RWPE2 (cell line): ENCODE measurements at regions not wholly inside any gene's neighbourhood (a gene's known extent, or its start where the extent isn't known, plus 50 kb on each side); places are given as distances from the start of the nearest gene placed in this dataset.

Experiments
- ATAC-seq: fragments of 200-7000 bp; cut with Tn5 transposase; 3 replicates; pipeline ENCODE4 v1.9.1; 2021; ENCODE audit warnings: low read depth
- DNase-seq: peaks from one replicate; pipeline ENCODE4 v3.0.0-alpha.2; 2020; ENCODE audit warnings: low spot score
- H3K27ac ChIP-seq: fragments of 450-650 bp; 2 replicates; pipeline ENCODE4 v1.5.1; 2017; ENCODE audit warnings: mild to moderate bottlenecking; ENCODE audit not compliant: poor library complexity, severe bottlenecking
- H3K27me3 ChIP-seq: fragments of 250-450 bp; sonication (Bioruptor Pico); 2 replicates; pipeline ENCODE4 v1.5.1; 2021; ENCODE audit warnings: mild to moderate bottlenecking, moderate library complexity; ENCODE audit not compliant: insufficient read depth, poor library complexity, severe bottlenecking
- H3K36me3 ChIP-seq: fragments of 250-450 bp; sonication (Bioruptor Pico); 2 replicates; pipeline ENCODE4 v1.5.1; 2020; ENCODE audit warnings: low read depth, mild to moderate bottlenecking, moderate library complexity
- H3K4me1 ChIP-seq: fragments of 250-450 bp; sonication (Bioruptor Pico); 2 replicates; pipeline ENCODE4 v1.5.1; 2021; ENCODE audit warnings: mild to moderate bottlenecking, moderate library complexity; ENCODE audit not compliant: insufficient read depth, poor library complexity, severe bottlenecking
- H3K4me3 ChIP-seq: fragments of 250-450 bp; sonication (Bioruptor Pico); 2 replicates; pipeline ENCODE4 v1.5.1; 2021; ENCODE audit warnings: mild to moderate bottlenecking, moderate library complexity; ENCODE audit not compliant: severe bottlenecking
- H3K9me3 ChIP-seq: fragments of 250-450 bp; sonication (Bioruptor Pico); 2 replicates; pipeline ENCODE4 v1.5.1; 2021; ENCODE audit warnings: mild to moderate bottlenecking, moderate library complexity; ENCODE audit not compliant: severe bottlenecking
- TF ChIP-seq, protein P1 (sequence below): fragments of 450-650 bp; IDR thresholded peaks from one replicate; pipeline ENCODE4 v1.5.1; 2017; ENCODE audit warnings: mild to moderate bottlenecking, moderate library complexity; ENCODE audit not compliant: poor library complexity, severe bottlenecking

- H3K9me3 ChIP-seq, result no peaks in the 10 kb centered on the region
- no peak overlapping the region for H3K4me3 ChIP-seq
- no peaks in the 10 kb centered on the region for H3K27me3 ChIP-seq
- H3K4me1 ChIP-seq, result no peaks in the 10 kb centered on the region
- H3K36me3 ChIP-seq, result no peaks in the 10 kb centered on the region
- no peak overlapping the region for H3K27ac ChIP-seq
- no peak for ATAC-seq
- DNase-seq, result no peak
- TF ChIP-seq, protein P1, sequence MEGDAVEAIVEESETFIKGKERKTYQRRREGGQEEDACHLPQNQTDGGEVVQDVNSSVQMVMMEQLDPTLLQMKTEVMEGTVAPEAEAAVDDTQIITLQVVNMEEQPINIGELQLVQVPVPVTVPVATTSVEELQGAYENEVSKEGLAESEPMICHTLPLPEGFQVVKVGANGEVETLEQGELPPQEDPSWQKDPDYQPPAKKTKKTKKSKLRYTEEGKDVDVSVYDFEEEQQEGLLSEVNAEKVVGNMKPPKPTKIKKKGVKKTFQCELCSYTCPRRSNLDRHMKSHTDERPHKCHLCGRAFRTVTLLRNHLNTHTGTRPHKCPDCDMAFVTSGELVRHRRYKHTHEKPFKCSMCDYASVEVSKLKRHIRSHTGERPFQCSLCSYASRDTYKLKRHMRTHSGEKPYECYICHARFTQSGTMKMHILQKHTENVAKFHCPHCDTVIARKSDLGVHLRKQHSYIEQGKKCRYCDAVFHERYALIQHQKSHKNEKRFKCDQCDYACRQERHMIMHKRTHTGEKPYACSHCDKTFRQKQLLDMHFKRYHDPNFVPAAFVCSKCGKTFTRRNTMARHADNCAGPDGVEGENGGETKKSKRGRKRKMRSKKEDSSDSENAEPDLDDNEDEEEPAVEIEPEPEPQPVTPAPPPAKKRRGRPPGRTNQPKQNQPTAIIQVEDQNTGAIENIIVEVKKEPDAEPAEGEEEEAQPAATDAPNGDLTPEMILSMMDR, result no peak
Observed at GRCh38 chr13:56932104-56932503, 208.6 kb upstream of the PRR20A start.

DNA sequence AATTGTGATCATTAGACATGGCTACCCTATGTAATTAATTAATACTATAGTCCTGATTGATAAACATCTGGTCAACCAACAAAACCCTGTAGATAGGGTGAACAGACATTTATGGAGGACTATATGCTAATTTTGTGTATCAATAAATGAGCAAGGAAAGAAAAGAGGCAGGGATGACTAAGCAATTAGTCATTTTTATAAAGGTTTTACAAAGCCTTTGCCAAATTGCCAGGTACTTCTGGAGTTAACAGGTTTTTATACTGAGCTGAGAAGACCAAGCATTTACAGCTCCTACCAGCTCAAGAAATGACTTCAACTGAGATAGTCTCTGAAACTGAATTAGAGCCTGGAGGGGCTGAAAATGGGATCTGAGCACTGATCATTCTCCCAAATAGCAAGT is 186.8 kb upstream of the PRR20A start:
- TF ChIP-seq, protein P1, result no peak
- no peak overlapping the region for H3K4me3 ChIP-seq
- no peaks in the 10 kb centered on the region for H3K9me3 ChIP-seq
- H3K4me1 ChIP-seq, result no peaks in the 10 kb centered on the region
- no peaks in the 10 kb centered on the region for H3K36me3 ChIP-seq
- no peak for DNase-seq
- no peaks in the 10 kb centered on the region for H3K27me3 ChIP-seq
- H3K27ac ChIP-seq, result no peak overlapping the region
- ATAC-seq, result no peak

DNA sequence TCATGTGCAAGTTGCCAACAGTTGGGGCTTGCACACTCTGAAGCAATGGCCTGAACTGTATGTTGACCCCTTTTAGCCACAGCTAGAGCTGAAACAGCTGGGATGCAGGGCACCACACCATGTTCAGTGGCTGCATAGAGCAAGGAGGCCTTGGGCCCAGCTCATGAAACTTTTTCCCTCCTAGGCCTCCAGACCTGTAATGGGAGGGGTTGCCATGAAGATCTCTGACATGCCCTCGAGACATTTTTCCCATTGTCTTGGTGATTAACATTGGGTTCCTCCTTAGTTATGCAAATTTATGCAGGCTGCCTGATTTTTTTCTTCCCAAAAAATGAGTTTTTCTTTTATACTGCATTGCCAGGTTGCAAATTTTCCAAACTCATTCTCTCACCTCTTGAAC is 165.1 kb upstream of the PRR20A start:
- Histone ChIP-seq H3K9me3 (no peaks in the 10 kb centered on the region), H3K27ac (no peak overlapping the region), H3K4me3 (no peak overlapping the region), H3K27me3 (no peaks in the 10 kb centered on the region), H3K36me3 (no peaks in the 10 kb centered on the region), H3K4me1 (no peaks in the 10 kb centered on the region)
- DNase-seq (no peak), ATAC-seq (no peak)
- TF ChIP-seq, protein P1, result no peak

DNA sequence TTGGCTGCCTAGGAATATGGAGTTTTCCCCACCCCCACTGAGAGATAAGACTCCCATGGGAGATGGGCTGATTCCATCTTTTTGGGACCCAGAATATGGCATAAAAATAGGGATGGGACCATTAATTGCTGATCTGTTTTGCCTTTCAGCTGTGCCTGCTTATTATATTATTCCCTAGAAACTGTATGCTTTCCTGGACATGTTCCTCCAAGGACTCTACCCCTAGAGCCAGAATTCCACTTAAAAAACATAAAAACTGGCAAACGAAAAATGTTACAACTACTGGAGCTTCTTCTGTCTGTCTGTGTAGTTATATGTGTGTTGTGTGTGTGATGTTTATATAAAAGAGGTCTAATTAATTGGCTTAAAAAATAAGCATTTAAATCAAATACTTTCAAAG is 159.9 kb upstream of the PRR20A start:
- Histone ChIP-seq H3K27me3 (no peaks in the 10 kb centered on the region), H3K4me1 (no peaks in the 10 kb centered on the region), H3K9me3 (no peaks in the 10 kb centered on the region), H3K4me3 (no peak overlapping the region), H3K36me3 (no peaks in the 10 kb centered on the region), H3K27ac (no peak overlapping the region)
- DNase-seq (no peak), ATAC-seq (no peak)
- TF ChIP-seq, protein P1, result no peak

GRCh38 chr13:56986121-56986520 is 154.6 kb upstream of the PRR20A start:
- Histone ChIP-seq H3K36me3 (no peaks in the 10 kb centered on the region), H3K9me3 (no peaks in the 10 kb centered on the region), H3K4me3 (no peak overlapping the region), H3K27ac (no peak overlapping the region), H3K4me1 (no peaks in the 10 kb centered on the region), H3K27me3 (no peaks in the 10 kb centered on the region)
- ATAC-seq (no peak), DNase-seq (no peak)
- TF ChIP-seq, protein P1, result no peak
